Upper lobe of left lung (tissue), 4 donors: ENCODE measurements at regions not wholly inside any gene's neighbourhood (a gene's known extent, or its start where the extent isn't known, plus 50 kb on each side); places are given as distances from the start of the nearest gene placed in this dataset.

Experiments used
- POLR2A ChIP-seq, 4 donors: fragments of 450-650 bp; IDR thresholded peaks; one replicate each; pipeline ENCODE4 v1.5.1; 2016 to 2017; ENCODE audit warnings: antibody characterized with exemption in 4 of 4, mild to moderate bottlenecking in 2 of 4
- POLR2AphosphoS5 ChIP-seq, 2 donors: sonication (generic); formaldehyde crosslinking; IDR thresholded peaks; one replicate each; pipeline ENCODE4 v1.5.1; 2017; ENCODE audit warnings: antibody characterized with exemption in 2 of 2
- TF ChIP-seq, protein P1 (sequence below), 6 experiments: fragments of 450-650 bp in 4 of 6; fragments of 200-600 bp in 2 of 6; sonication (generic) in 2 of 6; IDR thresholded peaks; one replicate each; pipeline ENCODE4 v1.5.1; 2016 to 2019; ENCODE audit warnings: antibody characterized with exemption in 6 of 6

DNA sequence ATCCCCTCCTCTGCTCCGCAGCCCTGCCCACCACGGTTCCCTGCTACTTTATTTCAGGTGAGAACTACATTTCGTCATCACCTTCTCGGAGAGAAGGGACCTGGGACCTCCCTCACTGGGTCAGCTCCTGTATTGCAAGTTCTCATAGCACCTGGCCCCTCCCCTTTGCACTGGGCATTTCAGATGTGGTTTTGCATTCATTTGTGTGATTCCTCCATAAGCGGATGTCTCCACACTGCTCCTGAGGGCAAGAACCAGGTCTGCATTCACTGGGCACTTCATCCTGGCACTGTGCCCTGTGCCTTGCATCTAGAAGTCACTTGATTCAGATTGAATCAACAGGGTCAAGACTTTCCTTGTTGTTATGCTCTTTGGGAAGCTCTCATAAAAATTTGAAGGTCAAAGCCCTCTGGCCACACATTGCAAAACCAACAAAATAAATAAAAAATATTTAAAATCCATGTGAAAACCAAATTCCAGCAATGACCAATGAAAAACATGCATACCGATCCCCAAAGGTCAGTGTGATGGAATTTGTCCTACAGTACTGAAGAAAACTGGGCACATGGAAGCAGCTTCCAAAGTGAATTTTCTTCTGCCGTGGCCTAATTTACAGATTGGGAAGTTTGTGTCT, 89.1 kb upstream of the F13A1 start:
- TF ChIP-seq, protein P1, sequence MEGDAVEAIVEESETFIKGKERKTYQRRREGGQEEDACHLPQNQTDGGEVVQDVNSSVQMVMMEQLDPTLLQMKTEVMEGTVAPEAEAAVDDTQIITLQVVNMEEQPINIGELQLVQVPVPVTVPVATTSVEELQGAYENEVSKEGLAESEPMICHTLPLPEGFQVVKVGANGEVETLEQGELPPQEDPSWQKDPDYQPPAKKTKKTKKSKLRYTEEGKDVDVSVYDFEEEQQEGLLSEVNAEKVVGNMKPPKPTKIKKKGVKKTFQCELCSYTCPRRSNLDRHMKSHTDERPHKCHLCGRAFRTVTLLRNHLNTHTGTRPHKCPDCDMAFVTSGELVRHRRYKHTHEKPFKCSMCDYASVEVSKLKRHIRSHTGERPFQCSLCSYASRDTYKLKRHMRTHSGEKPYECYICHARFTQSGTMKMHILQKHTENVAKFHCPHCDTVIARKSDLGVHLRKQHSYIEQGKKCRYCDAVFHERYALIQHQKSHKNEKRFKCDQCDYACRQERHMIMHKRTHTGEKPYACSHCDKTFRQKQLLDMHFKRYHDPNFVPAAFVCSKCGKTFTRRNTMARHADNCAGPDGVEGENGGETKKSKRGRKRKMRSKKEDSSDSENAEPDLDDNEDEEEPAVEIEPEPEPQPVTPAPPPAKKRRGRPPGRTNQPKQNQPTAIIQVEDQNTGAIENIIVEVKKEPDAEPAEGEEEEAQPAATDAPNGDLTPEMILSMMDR (IDR thresholded peaks at IDR 0.05), result no peak
- TF ChIP-seq POLR2A (IDR thresholded peaks at IDR 0.05), result no peak
- no peak for TF ChIP-seq POLR2AphosphoS5 (IDR thresholded peaks at IDR 0.05)
